Gastrocnemius medialis (tissue), 4 donors: ENCODE measurements at regions not wholly inside any gene's neighbourhood (a gene's known extent, or its start where the extent isn't known, plus 50 kb on each side); places are given as distances from the start of the nearest gene placed in this dataset.
"Not testable (repeated sequence)": the region's sequence is repeated elsewhere in the genome, so short reads cannot be mapped to it uniquely, and the experiment has no call there.

Source experiments
- ATAC-seq, 2 donors: fragments of 150-250 bp; one replicate each; pipeline ENCODE4 v1.9.1; 2016
- DNase-seq, 2 donors: peaks; one replicate each; pipeline ENCODE4 v3.0.0-alpha.2; 2019
- H3K27ac ChIP-seq, 4 donors: fragments of 200-600 bp; sonication (generic); 1 replicate in 1 of 4; 2 replicates in 3 of 4; pipeline ENCODE4 v1.5.1; 2016 to 2018; ENCODE audit warnings: mild to moderate bottlenecking in 2 of 4, moderate library complexity in 1 of 4
- H3K27me3 ChIP-seq, 3 donors: fragments of 200-600 bp; sonication (generic) in 2 of 3; 1 replicate in 1 of 3; 2 replicates in 2 of 3; pipeline versions ENCODE4 v1.5.1 to v1.6.0; 2016 to 2019; ENCODE audit warnings: mild to moderate bottlenecking in 1 of 3, moderate library complexity in 1 of 3
- H3K36me3 ChIP-seq, 2 donors: fragments of 200-600 bp; sonication (generic) in 1 of 2; one replicate each; pipeline ENCODE4 v1.5.1; 2017 to 2018
- H3K4me1 ChIP-seq, 2 donors: fragments of 200-600 bp; sonication (generic) in 1 of 2; one replicate each; pipeline ENCODE4 v1.5.1; 2016 to 2017; ENCODE audit warnings: mild to moderate bottlenecking in 2 of 2
- H3K4me3 ChIP-seq, 4 donors: fragments of 200-600 bp; sonication (generic) in 3 of 4; 1 replicate in 1 of 4; 2 replicates in 3 of 4; pipeline ENCODE4 v1.5.1; 2016 to 2019; ENCODE audit warnings: mild to moderate bottlenecking in 2 of 4
- H3K9me3 ChIP-seq, 3 donors: fragments of 200-600 bp; sonication (generic) in 2 of 3; 1 replicate in 1 of 3; 2 replicates in 2 of 3; pipeline ENCODE4 v1.5.1; 2016 to 2019
- CTCF ChIP-seq, 5 experiments: fragments of 450-650 bp in 3 of 5; fragments of 200-600 bp in 2 of 5; sonication (generic) in 2 of 5; IDR thresholded peaks in 4 of 5; conservative IDR thresholded peaks in 1 of 5; 1 replicate in 4 of 5; 2 replicates in 1 of 5; pipeline ENCODE4 v1.5.1; 2016 to 2019; ENCODE audit warnings: antibody characterized with exemption in 5 of 5, mild to moderate bottlenecking in 3 of 5, moderate library complexity in 3 of 5
- POLR2A ChIP-seq, 2 donors: fragments of 450-650 bp; IDR thresholded peaks; one replicate each; pipeline ENCODE4 v1.6.1; 2017; ENCODE audit warnings: antibody characterized with exemption in 2 of 2, mild to moderate bottlenecking in 2 of 2, moderate library complexity in 2 of 2
- in situ Hi-C, 4 donors: fragments of 200-750 bp; cut with MboI; loops; one replicate each; pipeline versions ENCODE4 v1.15.0 to v1.8.0; 2017; ENCODE audit warnings: low sequenced_read_pairs in 4 of 4
- intact Hi-C: fragments of 100-400 bp; cut with DNase I; formaldehyde crosslinking; loops from one replicate; pipeline ENCODE4 v1.15.1; 2023; ENCODE audit warnings: low total_unique reads

- H3K27ac ChIP-seq = no peak overlapping the region
- DNase-seq (no peak), ATAC-seq (no peak)
- no peaks in the 10 kb centered on the region for H3K36me3 ChIP-seq
- no peak for TF ChIP-seq CTCF (IDR thresholded peaks at IDR 0.05 in 4 of 5, conservative IDR thresholded peaks at IDR 0.05 in 1 of 5)
- TF ChIP-seq POLR2A (IDR thresholded peaks at IDR 0.05) = no peak
- peaks cover 6 to 7% of the 10 kb centered on the region in 2 donors for H3K4me1 ChIP-seq
- H3K4me3 ChIP-seq = no peak overlapping the region
- no peaks in the 10 kb centered on the region for H3K27me3 ChIP-seq
- no peaks in the 10 kb centered on the region for H3K9me3 ChIP-seq
- intact Hi-C loops (no loop called here), in situ Hi-C loops (no loop called here)
Observed at GRCh38 chr4:112830753-112831386, 193.9 kb downstream of the LARP7 start.

- no peak for ATAC-seq
- Histone ChIP-seq H3K27ac (no peak overlapping the region), H3K27me3 (no peaks in the 10 kb centered on the region), H3K9me3 (no peaks in the 10 kb centered on the region), H3K4me1 (peaks cover 6 to 7% of the 10 kb centered on the region in 2 donors), H3K4me3 (no peak overlapping the region), H3K36me3 (no peaks in the 10 kb centered on the region)
- in situ Hi-C loops = no loop called here
- no peak for DNase-seq
- no peak for TF ChIP-seq POLR2A (IDR thresholded peaks at IDR 0.05)
- no peak for TF ChIP-seq CTCF (IDR thresholded peaks at IDR 0.05 in 4 of 5, conservative IDR thresholded peaks at IDR 0.05 in 1 of 5)
- intact Hi-C loops = no loop called here
Observed at GRCh38 chr4:112832493-112832892, 195.6 kb downstream of the LARP7 start.

- in situ Hi-C loops (no loop called here), intact Hi-C loops (no loop called here)
- H3K27ac ChIP-seq = no peak overlapping the region
- H3K9me3 ChIP-seq = no peaks in the 10 kb centered on the region
- no peaks in the 10 kb centered on the region for H3K27me3 ChIP-seq
- no peak overlapping the region for H3K4me3 ChIP-seq
- peaks cover 6 to 7% of the 10 kb centered on the region in 2 donors for H3K4me1 ChIP-seq
- no peak for ATAC-seq
- TF ChIP-seq CTCF (IDR thresholded peaks at IDR 0.05 in 4 of 5, conservative IDR thresholded peaks at IDR 0.05 in 1 of 5) (no peak), POLR2A (IDR thresholded peaks at IDR 0.05) (no peak)
- no peak for DNase-seq
- H3K36me3 ChIP-seq = no peaks in the 10 kb centered on the region
Observed at GRCh38 chr4:112836895-112837294, 200.0 kb downstream of the LARP7 start.

- H3K27me3 ChIP-seq, H3K36me3 ChIP-seq, DNase-seq, ATAC-seq, H3K4me3 ChIP-seq, H3K9me3 ChIP-seq, H3K27ac ChIP-seq, intact Hi-C loops, H3K4me1 ChIP-seq, in situ Hi-C loops: not testable (repeated sequence)
Observed at GRCh38 chr4:112838015-112838414, 201.1 kb downstream of the LARP7 start.

GRCh38 chr4:112840061-112840460 lies 203.1 kb downstream of the LARP7 start:
- no peaks in the 10 kb centered on the region for H3K27me3 ChIP-seq
- H3K9me3 ChIP-seq = no peaks in the 10 kb centered on the region
- TF ChIP-seq CTCF (IDR thresholded peaks at IDR 0.05 in 4 of 5, conservative IDR thresholded peaks at IDR 0.05 in 1 of 5) (no peak), POLR2A (IDR thresholded peaks at IDR 0.05) (no peak)
- ATAC-seq = no peak
- no peaks in the 10 kb centered on the region for H3K36me3 ChIP-seq
- in situ Hi-C loops = no loop called here
- no peak for DNase-seq
- H3K27ac ChIP-seq = no peak overlapping the region
- intact Hi-C loops = no loop called here
- H3K4me3 ChIP-seq = no peak overlapping the region
- no peaks in the 10 kb centered on the region for H3K4me1 ChIP-seq
